Ishikawa (cell line): ENCODE measurements at regions not wholly inside any gene's neighbourhood (a gene's known extent, or its start where the extent isn't known, plus 50 kb on each side); places are given as distances from the start of the nearest gene placed in this dataset.

ENCODE experiments used
- CEBPB ChIP-seq: IDR thresholded peaks from 2 replicates; pipeline ENCODE4 v1.6.1; 2012
- CREB1 ChIP-seq: IDR thresholded peaks from 2 replicates; pipeline ENCODE4 v1.6.1; 2012; ENCODE audit warnings: low read depth
- EGR1 ChIP-seq: IDR thresholded peaks from 2 replicates; pipeline ENCODE4 v1.6.1; 2012
- EP300 ChIP-seq: IDR thresholded peaks from 2 replicates; pipeline ENCODE4 v1.6.1; 2012; ENCODE audit warnings: borderline replicate concordance
- FOXM1 ChIP-seq: IDR thresholded peaks from 2 replicates; pipeline ENCODE4 v1.6.1; 2012; ENCODE audit warnings: low read depth, borderline replicate concordance
- NFIC ChIP-seq: IDR thresholded peaks from 2 replicates; pipeline ENCODE4 v1.6.1; 2012
- RAD21 ChIP-seq: IDR thresholded peaks from 2 replicates; pipeline ENCODE4 v1.6.1; 2012; ENCODE audit warnings: low read depth
- TAF1 ChIP-seq: IDR thresholded peaks from 2 replicates; pipeline ENCODE4 v1.6.1; 2012; ENCODE audit warnings: low read depth, mild to moderate bottlenecking
- TCF12 ChIP-seq: IDR thresholded peaks from 2 replicates; pipeline ENCODE4 v1.6.1; 2012; ENCODE audit warnings: low read depth
- TEAD4 ChIP-seq: IDR thresholded peaks from 2 replicates; pipeline ENCODE4 v1.6.1; 2012
- YY1 ChIP-seq: IDR thresholded peaks from 2 replicates; pipeline ENCODE4 v1.6.1; 2012; ENCODE audit warnings: low read depth
- ZBTB7A ChIP-seq: IDR thresholded peaks from 2 replicates; pipeline ENCODE4 v1.6.1; 2012; ENCODE audit warnings: low read depth
- TF ChIP-seq, protein P1 (sequence below): IDR thresholded peaks from 2 replicates; pipeline ENCODE4 v1.6.1; 2012; ENCODE audit warnings: low read depth, mild to moderate bottlenecking
- TF ChIP-seq, protein P2 (sequence below): IDR thresholded peaks from 2 replicates; pipeline ENCODE4 v1.6.1; 2012
- TF ChIP-seq, protein P3 (sequence below): IDR thresholded peaks from 2 replicates; pipeline ENCODE4 v1.6.1; 2012

DNA sequence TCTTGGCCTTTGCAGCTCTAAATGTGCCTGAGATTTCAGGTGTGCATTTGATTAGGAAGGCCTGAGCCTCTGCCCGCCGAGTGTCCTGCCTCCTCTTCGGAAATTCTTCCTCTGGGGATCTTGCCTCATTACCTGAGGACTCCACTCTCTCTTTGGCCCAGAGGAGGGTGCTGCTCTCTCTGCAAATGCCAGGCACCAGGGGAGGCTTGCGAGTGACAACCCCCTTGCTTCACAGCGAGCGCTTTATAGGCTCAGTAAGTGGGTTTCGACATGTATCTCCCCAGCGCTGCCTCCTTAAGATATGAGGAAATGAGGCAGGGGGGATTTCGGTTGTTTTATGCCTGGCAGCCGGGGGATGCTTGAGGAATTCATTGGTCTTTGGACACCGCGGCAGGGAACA lies 423.9 kb downstream of the GLRX3 start:
- TF ChIP-seq TAF1 (no peak), TCF12 (no peak)

DNA sequence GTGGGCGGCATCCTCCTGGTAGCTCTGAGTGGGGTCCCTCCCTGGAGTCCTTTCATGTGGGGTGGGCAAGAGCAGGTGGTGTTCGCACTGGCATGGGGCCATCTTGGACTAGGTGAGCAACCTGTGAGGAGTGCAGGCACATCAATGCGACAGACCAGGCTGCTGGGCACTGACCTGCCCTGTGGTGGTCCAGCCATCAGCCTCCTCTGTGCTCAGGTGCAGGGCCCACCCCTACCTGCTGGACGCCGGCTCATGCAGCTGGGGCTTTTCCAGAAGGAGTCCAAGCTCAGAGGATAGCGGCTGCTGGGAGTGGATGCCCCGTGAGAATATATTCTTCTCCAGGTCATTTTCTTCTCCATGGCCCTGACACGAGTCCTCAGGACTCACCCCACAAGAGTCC lies 424.4 kb downstream of the GLRX3 start:
- TF ChIP-seq TEAD4 (no peak), TCF12 (no peak), RAD21 (no peak), CEBPB (no peak), TAF1 (no peak), CREB1 (no peak), NFIC (no peak), FOXM1 (no peak), ZBTB7A (no peak), EGR1 (no peak)
- TF ChIP-seq, protein P1, sequence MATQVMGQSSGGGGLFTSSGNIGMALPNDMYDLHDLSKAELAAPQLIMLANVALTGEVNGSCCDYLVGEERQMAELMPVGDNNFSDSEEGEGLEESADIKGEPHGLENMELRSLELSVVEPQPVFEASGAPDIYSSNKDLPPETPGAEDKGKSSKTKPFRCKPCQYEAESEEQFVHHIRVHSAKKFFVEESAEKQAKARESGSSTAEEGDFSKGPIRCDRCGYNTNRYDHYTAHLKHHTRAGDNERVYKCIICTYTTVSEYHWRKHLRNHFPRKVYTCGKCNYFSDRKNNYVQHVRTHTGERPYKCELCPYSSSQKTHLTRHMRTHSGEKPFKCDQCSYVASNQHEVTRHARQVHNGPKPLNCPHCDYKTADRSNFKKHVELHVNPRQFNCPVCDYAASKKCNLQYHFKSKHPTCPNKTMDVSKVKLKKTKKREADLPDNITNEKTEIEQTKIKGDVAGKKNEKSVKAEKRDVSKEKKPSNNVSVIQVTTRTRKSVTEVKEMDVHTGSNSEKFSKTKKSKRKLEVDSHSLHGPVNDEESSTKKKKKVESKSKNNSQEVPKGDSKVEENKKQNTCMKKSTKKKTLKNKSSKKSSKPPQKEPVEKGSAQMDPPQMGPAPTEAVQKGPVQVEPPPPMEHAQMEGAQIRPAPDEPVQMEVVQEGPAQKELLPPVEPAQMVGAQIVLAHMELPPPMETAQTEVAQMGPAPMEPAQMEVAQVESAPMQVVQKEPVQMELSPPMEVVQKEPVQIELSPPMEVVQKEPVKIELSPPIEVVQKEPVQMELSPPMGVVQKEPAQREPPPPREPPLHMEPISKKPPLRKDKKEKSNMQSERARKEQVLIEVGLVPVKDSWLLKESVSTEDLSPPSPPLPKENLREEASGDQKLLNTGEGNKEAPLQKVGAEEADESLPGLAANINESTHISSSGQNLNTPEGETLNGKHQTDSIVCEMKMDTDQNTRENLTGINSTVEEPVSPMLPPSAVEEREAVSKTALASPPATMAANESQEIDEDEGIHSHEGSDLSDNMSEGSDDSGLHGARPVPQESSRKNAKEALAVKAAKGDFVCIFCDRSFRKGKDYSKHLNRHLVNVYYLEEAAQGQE = no peak
- TF ChIP-seq, protein P2, sequence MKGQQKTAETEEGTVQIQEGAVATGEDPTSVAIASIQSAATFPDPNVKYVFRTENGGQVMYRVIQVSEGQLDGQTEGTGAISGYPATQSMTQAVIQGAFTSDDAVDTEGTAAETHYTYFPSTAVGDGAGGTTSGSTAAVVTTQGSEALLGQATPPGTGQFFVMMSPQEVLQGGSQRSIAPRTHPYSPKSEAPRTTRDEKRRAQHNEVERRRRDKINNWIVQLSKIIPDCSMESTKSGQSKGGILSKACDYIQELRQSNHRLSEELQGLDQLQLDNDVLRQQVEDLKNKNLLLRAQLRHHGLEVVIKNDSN = no peak

DNA sequence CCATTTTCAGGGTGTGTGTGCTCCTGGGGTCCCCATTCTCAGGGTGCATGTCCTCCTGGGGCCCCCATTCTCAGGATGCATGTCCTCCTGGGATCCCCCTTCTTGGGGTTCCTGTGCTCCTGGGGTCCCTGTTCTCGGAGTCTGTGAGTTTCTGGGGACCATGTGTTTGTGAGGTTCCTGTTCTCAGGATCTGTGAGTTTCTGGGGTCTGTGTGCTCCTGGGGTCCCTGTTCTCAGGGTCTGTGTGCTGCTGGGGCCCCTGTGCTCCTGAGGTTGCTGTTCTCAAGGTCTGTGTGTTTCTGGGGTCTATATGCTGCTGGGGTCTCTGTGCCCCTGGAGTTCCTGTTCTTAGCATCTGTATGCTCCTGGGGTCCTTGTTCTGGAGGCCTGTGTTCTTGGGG lies 425.5 kb downstream of the GLRX3 start:
- no peak for TF ChIP-seq YY1
- TF ChIP-seq ZBTB7A = no peak
- TF ChIP-seq, protein P2 = no peak
- TF ChIP-seq TEAD4 = no peak
- no peak for TF ChIP-seq EGR1
- TF ChIP-seq NFIC = no peak
- TF ChIP-seq, protein P1 = no peak
- no peak for TF ChIP-seq RAD21
- no peak for TF ChIP-seq CEBPB
- no peak for TF ChIP-seq TCF12
- no peak for TF ChIP-seq CREB1
- TF ChIP-seq, protein P3, sequence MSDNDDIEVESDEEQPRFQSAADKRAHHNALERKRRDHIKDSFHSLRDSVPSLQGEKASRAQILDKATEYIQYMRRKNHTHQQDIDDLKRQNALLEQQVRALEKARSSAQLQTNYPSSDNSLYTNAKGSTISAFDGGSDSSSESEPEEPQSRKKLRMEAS = no peak
- no peak for TF ChIP-seq FOXM1
- no peak for TF ChIP-seq TAF1
- no peak for TF ChIP-seq EP300

DNA sequence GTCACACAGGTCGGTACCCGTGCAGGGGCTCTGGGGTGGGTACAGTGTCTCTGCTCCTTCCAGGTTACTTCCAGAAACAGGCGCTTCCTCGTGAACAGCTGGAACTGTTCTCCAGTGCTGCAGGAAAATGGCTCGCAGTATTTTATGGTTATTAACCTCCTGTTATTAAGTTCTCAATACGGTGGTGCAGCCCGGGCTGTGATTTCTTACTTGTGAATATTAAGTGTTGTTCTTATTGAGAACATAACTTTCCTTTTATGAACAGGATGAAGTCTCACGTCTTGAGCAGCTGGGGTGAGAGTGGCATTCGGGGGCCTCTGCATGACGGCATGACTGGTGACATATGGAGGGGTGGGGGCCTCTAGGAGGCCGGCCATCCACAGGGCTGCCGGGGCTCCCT lies 430.8 kb downstream of the GLRX3 start:
- no peak for TF ChIP-seq TCF12

DNA sequence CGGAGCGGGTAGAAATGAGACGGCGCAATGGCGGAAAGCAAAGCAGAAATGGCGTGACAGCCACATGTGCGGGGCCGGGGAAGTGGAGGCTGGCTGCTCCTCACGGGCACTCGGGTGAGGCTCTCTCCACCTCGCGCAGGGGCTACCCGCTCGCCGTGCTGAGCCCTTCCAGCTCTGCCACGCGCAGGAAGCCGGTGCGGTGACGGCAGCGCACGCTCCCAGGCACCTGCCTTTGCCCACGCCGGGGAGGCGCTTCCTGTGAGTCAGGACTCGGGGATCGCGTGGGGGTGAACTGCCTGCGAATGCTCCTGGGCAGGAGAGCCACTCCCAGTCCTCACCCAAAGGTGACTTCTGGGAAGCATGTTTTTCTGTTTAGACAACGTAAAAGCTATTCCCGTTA lies 431.2 kb downstream of the GLRX3 start:
- no peak for TF ChIP-seq TCF12
- no peak for TF ChIP-seq CEBPB
- TF ChIP-seq NFIC = no peak
- TF ChIP-seq, protein P1 = no peak
- TF ChIP-seq, protein P2 = no peak
- no peak for TF ChIP-seq TAF1
- no peak for TF ChIP-seq ZBTB7A
- TF ChIP-seq, protein P3 = no peak
- no peak for TF ChIP-seq TEAD4
- TF ChIP-seq FOXM1 = no peak
- no peak for TF ChIP-seq EGR1
- TF ChIP-seq RAD21 = no peak
